Hypothalamus (tissue), 51 donors: ENCODE measurements at regions not wholly inside any gene's neighbourhood (a gene's known extent, or its start where the extent isn't known, plus 50 kb on each side); places are given as distances from the start of the nearest gene placed in this dataset.

ENCODE experiments used
- DNase-seq, 51 donors: peaks; one replicate each; lab custom pipeline; 2025; lab: John Stamatoyannopoulos, UW

GRCh38 chr15:37550360-37551024, 383.9 kb upstream of the TMCO5A start:
- DNase-seq: no peak

GRCh38 chr15:37572401-37572800, 362.0 kb upstream of the TMCO5A start:
- no peak for DNase-seq

- DNase-seq: no peak
Observed at GRCh38 chr15:37574985-37575384, 359.5 kb upstream of the TMCO5A start.

- DNase-seq: no peak
Observed at GRCh38 chr15:37576952-37577351, 357.5 kb upstream of the TMCO5A start.

GRCh38 chr15:37581866-37582532, 352.4 kb upstream of the TMCO5A start:
- DNase-seq: no peak

GRCh38 chr15:37582852-37583251, 351.6 kb upstream of the TMCO5A start:
- no peak for DNase-seq

GRCh38 chr15:37586011-37586583, 348.3 kb upstream of the TMCO5A start:
- no peak for DNase-seq

GRCh38 chr15:37586976-37587375, 347.5 kb upstream of the TMCO5A start:
- DNase-seq: no peak

GRCh38 chr15:37594417-37594816, 340.0 kb upstream of the TMCO5A start:
- peak in 1 of 51 donors; percentile 7 for DNase-seq

- DNase-seq: no peak
Observed at GRCh38 chr15:37595426-37595970, 338.9 kb upstream of the TMCO5A start.

GRCh38 chr15:37599156-37599555, 335.3 kb upstream of the TMCO5A start:
- no peak for DNase-seq

- DNase-seq: no peak
Observed at GRCh38 chr15:37616215-37616614, 318.2 kb upstream of the TMCO5A start.

GRCh38 chr15:37618353-37618752, 316.1 kb upstream of the TMCO5A start:
- no peak for DNase-seq

- DNase-seq: no peak
Observed at GRCh38 chr15:37619358-37620042, 314.9 kb upstream of the TMCO5A start.

- DNase-seq: no peak
Observed at GRCh38 chr15:37625576-37625975, 308.9 kb upstream of the TMCO5A start.

- DNase-seq: no peak
Observed at GRCh38 chr15:37628507-37628906, 305.9 kb upstream of the TMCO5A start.

- no peak for DNase-seq
Observed at GRCh38 chr15:37636736-37637135, 297.7 kb upstream of the TMCO5A start.

- no peak for DNase-seq
Observed at GRCh38 chr15:37638116-37638515, 296.3 kb upstream of the TMCO5A start.

GRCh38 chr15:37638691-37639090, 295.7 kb upstream of the TMCO5A start:
- no peak for DNase-seq

GRCh38 chr15:37652646-37653417, 281.6 kb upstream of the TMCO5A start:
- DNase-seq: no peak

- DNase-seq: no peak
Observed at GRCh38 chr15:37678124-37678523, 256.3 kb upstream of the TMCO5A start.
